ENCODE measurements at regions not wholly inside any gene's neighbourhood (a gene's known extent, or its start where the extent isn't known, plus 50 kb on each side); places are given as distances from the start of the nearest gene placed in this dataset.
"Not testable (repeated sequence)": the region's sequence is repeated elsewhere in the genome, so short reads cannot be mapped to it uniquely, and the experiment has no call there.

DNA sequence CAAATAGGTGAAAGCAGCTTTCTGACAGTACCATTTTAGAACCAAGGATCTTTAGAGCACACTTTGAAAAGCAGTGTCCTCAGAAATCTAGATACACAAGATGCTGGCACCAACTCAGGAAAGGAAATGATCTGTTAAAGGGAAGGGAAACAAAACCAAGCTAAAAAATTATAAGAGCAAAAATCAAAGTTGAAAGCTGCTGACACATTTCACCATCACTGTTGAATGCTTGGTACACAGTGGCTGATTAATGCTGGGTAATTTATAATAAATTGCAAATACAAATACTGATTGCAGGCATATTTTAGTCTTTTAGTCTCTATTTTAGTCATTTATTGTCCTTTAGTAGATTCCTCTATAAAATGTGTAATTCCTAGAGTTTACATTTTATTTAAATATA is 1540.1 kb upstream of the PCDH10 start:
- H4K20me1 ChIP-seq (ENCODE audit: control insufficient read depth, insufficient read depth, low read length, poor library complexity, severe bottlenecking): no peaks in the 10 kb centered on the region
- Mint-ChIP-seq H3K27ac (no peak overlapping the region), H3K9me3 (ENCODE audit: insufficient read depth) (peaks cover 6% of the 10 kb centered on the region), H3K4me1 (no peaks in the 10 kb centered on the region), H3K27me3 (no peaks in the 10 kb centered on the region), H3K4me3 (no peak overlapping the region)
- intact Hi-C loops (cut with micrococcal nuclease): no loop called here
- H3K79me2 ChIP-seq (ENCODE audit: control insufficient read depth, insufficient read depth, low read length): no peaks in the 10 kb centered on the region
- ChIA-PET CTCF (no interaction called here), POLR2A (no interaction called here)
- no peak overlapping the region for H2AFZ ChIP-seq (ENCODE audit: insufficient read depth, low read depth, low read length, poor library complexity, severe bottlenecking)
- H3K9ac ChIP-seq (ENCODE audit: low read length): no peak overlapping the region
- H3K4me1 ChIP-seq (ENCODE audit: control insufficient read depth in 2 of 2, insufficient read depth in 2 of 2, low read length in 2 of 2): no peaks in the 10 kb centered on the region
- H3K27ac ChIP-seq (ENCODE audit: low read length in 2 of 2): no peak overlapping the region
- no peak overlapping the region for H3K4me3 ChIP-seq (ENCODE audit: control extremely low read depth in 1 of 5, extremely low read depth in 1 of 5, insufficient read depth in 1 of 5, low read depth in 2 of 5, low read length in 4 of 5)
- H3K27me3 ChIP-seq (replicated peaks in 1 of 4; ENCODE audit: control extremely low read depth in 1 of 4, control insufficient read depth in 3 of 4, insufficient read depth in 4 of 4, low read length in 3 of 4): no peaks in the 10 kb centered on the region
- no peak overlapping the region for H3K4me2 ChIP-seq (replicated peaks; ENCODE audit: low read depth, low read length, poor library complexity, severe bottlenecking)
- H3K36me3 ChIP-seq (replicated peaks in 1 of 2; ENCODE audit: control extremely low read depth in 1 of 2, control insufficient read depth in 1 of 2, extremely low read depth in 1 of 2, insufficient read depth in 2 of 2, low read length in 1 of 2): no peaks in the 10 kb centered on the region
- DNase-seq (no peak), ATAC-seq (ENCODE audit: low read depth) (no peak)
- peaks cover 0 to 3% (median 0%) of the 10 kb centered on the region in 3 donors for H3K9me3 ChIP-seq (ENCODE audit: control extremely low read depth in 1 of 3, control insufficient read depth in 2 of 3, insufficient read depth in 1 of 3, low read length in 2 of 3)
- TF ChIP-seq, protein P1, sequence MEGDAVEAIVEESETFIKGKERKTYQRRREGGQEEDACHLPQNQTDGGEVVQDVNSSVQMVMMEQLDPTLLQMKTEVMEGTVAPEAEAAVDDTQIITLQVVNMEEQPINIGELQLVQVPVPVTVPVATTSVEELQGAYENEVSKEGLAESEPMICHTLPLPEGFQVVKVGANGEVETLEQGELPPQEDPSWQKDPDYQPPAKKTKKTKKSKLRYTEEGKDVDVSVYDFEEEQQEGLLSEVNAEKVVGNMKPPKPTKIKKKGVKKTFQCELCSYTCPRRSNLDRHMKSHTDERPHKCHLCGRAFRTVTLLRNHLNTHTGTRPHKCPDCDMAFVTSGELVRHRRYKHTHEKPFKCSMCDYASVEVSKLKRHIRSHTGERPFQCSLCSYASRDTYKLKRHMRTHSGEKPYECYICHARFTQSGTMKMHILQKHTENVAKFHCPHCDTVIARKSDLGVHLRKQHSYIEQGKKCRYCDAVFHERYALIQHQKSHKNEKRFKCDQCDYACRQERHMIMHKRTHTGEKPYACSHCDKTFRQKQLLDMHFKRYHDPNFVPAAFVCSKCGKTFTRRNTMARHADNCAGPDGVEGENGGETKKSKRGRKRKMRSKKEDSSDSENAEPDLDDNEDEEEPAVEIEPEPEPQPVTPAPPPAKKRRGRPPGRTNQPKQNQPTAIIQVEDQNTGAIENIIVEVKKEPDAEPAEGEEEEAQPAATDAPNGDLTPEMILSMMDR (IDR thresholded peaks at IDR 0.05): no peak
- no peak for TF ChIP-seq EZH2 (IDR thresholded peaks at IDR 0.05; ENCODE audit: borderline replicate concordance, insufficient read depth, low read depth, low read length, poor library complexity, severe bottlenecking)

DNA sequence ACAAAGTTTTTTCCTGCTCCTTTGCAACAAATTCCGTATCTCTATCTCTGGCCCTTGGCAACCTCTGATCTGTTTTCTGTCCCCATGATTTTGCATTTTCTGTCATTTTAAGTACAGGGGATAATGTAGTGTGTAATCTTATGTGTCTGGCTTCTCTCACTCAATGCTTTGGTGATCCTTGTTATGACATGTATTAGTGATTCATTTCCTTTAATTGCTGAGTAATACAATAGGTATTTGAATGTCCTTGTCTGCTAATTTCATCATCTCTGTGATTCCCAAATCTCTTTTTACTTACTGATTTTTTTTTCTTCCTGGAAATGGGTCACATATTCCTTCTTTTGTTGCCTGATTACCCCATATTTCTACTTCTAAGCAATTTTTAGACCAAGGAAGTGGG is 1538.6 kb upstream of the PCDH10 start:
- H3K4me3 ChIP-seq (ENCODE audit: control extremely low read depth in 1 of 5, extremely low read depth in 1 of 5, insufficient read depth in 1 of 5, low read depth in 2 of 5, low read length in 4 of 5); CTCF ChIA-PET; H3K79me2 ChIP-seq (ENCODE audit: control insufficient read depth, insufficient read depth, low read length); H3K4me3 Mint-ChIP-seq; ATAC-seq (ENCODE audit: low read depth); H3K4me1 Mint-ChIP-seq; intact Hi-C loops (cut with micrococcal nuclease); H2AFZ ChIP-seq (ENCODE audit: insufficient read depth, low read depth, low read length, poor library complexity, severe bottlenecking); H3K9me3 Mint-ChIP-seq (ENCODE audit: insufficient read depth); H3K4me2 ChIP-seq (replicated peaks; ENCODE audit: low read depth, low read length, poor library complexity, severe bottlenecking); H4K20me1 ChIP-seq (ENCODE audit: control insufficient read depth, insufficient read depth, low read length, poor library complexity, severe bottlenecking); H3K27ac ChIP-seq (ENCODE audit: low read length in 2 of 2); H3K27ac Mint-ChIP-seq; POLR2A ChIA-PET; H3K27me3 ChIP-seq (replicated peaks in 1 of 4; ENCODE audit: control extremely low read depth in 1 of 4, control insufficient read depth in 3 of 4, insufficient read depth in 4 of 4, low read length in 3 of 4); H3K36me3 ChIP-seq (replicated peaks in 1 of 2; ENCODE audit: control extremely low read depth in 1 of 2, control insufficient read depth in 1 of 2, extremely low read depth in 1 of 2, insufficient read depth in 2 of 2, low read length in 1 of 2); H3K27me3 Mint-ChIP-seq; H3K9me3 ChIP-seq (ENCODE audit: control extremely low read depth in 1 of 3, control insufficient read depth in 2 of 3, insufficient read depth in 1 of 3, low read length in 2 of 3); DNase-seq; H3K9ac ChIP-seq (ENCODE audit: low read length); H3K4me1 ChIP-seq (ENCODE audit: control insufficient read depth in 2 of 2, insufficient read depth in 2 of 2, low read length in 2 of 2): not testable (repeated sequence)
- WGBS (ENCODE audit: insufficient coverage): no CpG with 5 or more reads among the region's 1 CpG

Measured in B cell (primary cell).